ENCODE measurements at regions not wholly inside any gene's neighbourhood (a gene's known extent, or its start where the extent isn't known, plus 50 kb on each side); places are given as distances from the start of the nearest gene placed in this dataset.

DNA sequence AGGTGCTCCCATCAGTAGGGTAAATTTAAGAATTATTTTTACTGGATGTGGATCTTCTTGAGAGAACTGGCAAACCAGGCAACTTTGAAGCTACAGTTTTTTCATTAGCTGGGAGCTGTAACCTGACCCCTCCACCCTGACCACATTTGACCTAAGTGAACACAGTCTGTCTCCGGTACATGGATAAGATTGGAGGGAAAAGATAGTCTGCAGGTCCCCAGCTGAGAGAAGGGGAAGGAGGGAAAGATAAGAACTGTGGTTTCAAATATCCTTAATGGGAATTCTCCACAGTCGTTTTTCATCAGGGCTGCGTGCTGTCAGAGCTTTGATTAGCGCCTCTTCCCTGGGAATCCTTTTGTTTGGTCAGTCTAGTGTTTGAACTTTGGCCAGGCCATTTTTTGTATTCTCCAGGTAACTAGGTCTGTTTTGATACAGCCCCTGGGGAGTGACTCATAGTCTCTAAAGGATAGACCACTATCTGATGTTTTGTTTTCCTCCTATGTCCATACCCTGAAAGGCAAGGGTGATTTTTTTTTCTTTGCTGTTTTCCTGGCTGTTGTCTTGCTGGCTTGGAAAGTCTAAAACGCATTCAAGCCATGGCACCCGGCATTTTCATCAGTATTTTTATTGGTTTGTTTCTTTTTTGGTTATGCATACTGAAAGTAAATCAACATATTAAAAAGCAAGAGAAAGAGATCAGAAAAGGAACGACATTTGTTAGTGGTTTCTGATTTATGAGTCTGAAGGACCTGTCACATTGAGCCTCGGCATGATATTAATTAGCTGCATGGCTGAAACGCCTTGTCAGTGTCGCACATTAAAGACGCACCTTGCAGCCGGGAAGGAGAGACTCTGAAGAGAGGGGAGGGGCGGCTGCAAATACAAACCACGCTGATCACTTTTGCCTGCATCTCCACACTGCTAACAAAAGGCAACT is 183.4 kb upstream of the FN1 start:
- TF ChIP-seq, protein P1, sequence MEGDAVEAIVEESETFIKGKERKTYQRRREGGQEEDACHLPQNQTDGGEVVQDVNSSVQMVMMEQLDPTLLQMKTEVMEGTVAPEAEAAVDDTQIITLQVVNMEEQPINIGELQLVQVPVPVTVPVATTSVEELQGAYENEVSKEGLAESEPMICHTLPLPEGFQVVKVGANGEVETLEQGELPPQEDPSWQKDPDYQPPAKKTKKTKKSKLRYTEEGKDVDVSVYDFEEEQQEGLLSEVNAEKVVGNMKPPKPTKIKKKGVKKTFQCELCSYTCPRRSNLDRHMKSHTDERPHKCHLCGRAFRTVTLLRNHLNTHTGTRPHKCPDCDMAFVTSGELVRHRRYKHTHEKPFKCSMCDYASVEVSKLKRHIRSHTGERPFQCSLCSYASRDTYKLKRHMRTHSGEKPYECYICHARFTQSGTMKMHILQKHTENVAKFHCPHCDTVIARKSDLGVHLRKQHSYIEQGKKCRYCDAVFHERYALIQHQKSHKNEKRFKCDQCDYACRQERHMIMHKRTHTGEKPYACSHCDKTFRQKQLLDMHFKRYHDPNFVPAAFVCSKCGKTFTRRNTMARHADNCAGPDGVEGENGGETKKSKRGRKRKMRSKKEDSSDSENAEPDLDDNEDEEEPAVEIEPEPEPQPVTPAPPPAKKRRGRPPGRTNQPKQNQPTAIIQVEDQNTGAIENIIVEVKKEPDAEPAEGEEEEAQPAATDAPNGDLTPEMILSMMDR (IDR thresholded peaks at IDR 0.05; ENCODE audit: low read depth, low read length) = no peak
- H3K4me3 ChIP-seq (ENCODE audit: low read depth, low read length) = no peak overlapping the region

DNA sequence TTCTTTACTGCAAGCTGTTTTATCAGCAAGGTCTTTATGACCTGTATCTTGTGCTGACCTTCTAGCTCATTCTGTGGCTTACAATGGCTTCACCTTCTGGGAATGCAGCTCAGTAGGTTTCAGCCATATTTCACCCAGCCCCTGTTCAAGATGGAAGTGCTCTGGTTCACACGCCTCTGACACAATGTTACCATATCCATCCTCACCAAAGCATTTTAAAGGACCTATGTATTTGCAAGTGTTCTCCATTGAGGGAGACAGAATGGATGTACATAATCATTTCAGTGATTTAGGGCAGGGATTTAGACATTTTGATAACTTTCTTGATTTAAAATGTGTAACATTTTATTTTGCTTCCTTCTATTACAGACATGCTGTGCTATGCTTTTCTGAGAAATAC is 182.3 kb upstream of the FN1 start:
- TF ChIP-seq, protein P1 (IDR thresholded peaks at IDR 0.05; ENCODE audit: low read depth, low read length) = no peak
- no peak overlapping the region for H3K4me3 ChIP-seq (ENCODE audit: low read depth, low read length)

DNA sequence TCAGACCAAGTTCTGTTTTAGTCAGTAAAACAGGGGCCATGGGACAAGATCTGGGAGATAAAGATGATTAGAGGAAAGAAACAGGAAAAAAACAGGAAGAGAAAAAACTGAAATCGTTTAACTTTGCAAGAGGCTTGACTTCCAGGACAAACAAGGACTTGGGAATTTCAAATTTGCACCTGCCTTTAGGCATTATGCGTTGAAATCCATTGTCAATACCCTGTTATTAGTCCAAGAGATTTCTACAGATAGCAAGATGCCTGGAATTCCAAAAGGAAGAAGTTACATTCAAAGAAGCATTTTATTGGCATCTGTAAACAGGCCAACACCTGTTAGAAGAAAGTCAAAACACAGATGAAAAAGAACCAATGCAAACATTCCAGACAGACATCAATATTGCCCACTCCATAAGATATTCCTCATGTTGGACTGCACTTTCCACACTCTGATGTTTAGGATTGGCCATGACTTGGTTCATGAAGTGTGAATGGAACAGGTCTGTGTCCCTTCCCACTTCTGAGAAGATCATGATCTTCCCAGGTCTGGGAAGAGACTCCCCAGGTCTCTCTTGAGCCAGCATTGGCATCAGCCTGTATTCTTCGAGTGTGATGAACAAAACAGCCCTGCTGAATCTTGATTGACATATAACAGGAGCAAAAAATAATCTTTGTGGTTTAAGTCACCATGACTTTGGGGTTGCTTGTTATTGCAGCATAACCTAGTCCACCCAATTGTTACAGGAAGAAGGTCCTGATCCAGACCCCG is 181.4 kb upstream of the FN1 start:
- TF ChIP-seq, protein P1 (IDR thresholded peaks at IDR 0.05; ENCODE audit: low read depth, low read length) = no peak
- no peak overlapping the region for H3K4me3 ChIP-seq (ENCODE audit: low read depth, low read length)

DNA sequence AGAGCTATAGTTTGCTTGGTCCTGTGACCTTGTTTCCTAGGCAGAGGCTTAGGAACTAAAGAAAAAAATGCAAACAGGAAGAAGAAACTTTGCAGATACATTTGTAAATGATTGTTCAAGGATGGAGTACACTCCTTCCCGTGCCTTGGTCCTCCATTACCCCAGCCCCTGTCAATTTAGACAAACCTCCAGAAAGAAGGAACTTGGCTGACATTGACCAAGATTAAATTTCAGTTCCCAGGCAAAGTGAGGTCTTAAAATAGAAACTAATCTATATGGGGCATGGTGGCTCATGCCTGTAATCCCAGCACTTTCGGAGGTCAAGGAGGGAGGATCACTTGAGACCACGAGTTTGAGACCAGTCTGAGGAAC is 179.9 kb upstream of the FN1 start:
- TF ChIP-seq, protein P1 (IDR thresholded peaks at IDR 0.05; ENCODE audit: low read depth, low read length) = no peak
- no peak overlapping the region for H3K4me3 ChIP-seq (ENCODE audit: low read depth, low read length)

DNA sequence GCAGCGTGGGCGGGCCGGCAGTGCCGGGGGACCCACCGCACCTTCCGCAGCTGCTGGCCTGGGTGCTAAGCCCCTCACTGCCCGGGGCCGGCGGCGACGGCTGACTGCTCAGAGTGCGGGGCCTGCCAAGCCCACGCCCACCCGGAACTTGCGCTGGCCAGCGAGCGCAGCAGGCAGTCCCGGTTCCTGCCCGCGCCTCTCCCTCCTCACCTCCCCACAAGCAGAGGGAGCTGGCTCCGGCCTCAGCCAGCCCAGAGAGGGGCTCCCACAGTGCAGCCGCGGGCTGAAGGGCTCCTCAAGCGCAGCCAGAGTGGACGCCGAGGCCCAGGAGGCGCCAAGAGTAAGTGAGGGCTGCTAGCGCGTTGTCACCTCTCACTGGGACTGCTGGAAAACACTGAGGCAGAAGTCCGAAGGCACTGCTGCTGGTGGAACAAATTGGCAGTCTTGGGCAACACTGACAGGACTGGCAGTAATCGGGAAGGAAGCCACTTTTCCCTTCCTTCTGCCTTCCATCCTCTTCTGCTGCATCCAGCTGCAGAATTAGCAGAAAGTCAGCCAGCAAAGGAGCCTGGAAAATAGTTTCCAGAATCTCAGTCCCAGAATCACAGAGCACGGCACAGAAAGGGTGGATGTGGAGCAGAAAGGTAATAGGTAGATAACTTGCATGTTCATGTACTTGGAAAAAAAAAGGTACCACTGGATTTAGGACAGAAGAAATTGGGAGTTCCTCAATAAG is 179.4 kb upstream of the FN1 start:
- TF ChIP-seq, protein P1 (IDR thresholded peaks at IDR 0.05; ENCODE audit: low read depth, low read length) = no peak
- no peak overlapping the region for H3K4me3 ChIP-seq (ENCODE audit: low read depth, low read length)

DNA sequence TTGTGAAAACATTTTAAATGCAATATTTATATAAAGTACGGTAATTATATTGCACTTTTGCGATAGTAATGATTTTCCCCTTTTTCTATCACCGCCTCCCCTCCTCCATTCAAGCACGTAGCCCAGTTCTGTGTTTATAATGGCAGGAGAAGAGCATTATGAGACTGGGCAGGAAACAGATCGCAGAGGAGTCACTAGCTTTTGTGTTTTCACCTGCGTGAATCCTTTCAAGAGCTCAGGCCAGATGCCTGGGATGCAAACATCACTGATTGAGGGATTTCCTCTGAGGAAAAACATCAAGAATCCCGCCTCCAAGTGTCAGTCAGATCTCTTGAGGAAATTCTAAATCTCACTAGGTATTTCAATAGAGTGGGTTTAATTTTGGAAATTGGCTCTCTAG is 178.4 kb upstream of the FN1 start:
- H3K4me3 ChIP-seq (ENCODE audit: low read depth, low read length) = no peak overlapping the region
- TF ChIP-seq, protein P1 (IDR thresholded peaks at IDR 0.05; ENCODE audit: low read depth, low read length) = no peak

Measured in WI38 (cell line).